ENCODE measurements at regions not wholly inside any gene's neighbourhood (a gene's known extent, or its start where the extent isn't known, plus 50 kb on each side); places are given as distances from the start of the nearest gene placed in this dataset.
"Not testable (repeated sequence)": the region's sequence is repeated elsewhere in the genome, so short reads cannot be mapped to it uniquely, and the experiment has no call there.

- Mint-ChIP-seq H3K36me3 (0 out of 2 replicates have a peak, but pooled peaks cover 5% of the 10 kb centered on the region), H3K4me3 (no peak overlapping the region), H3K4me1 (peaks cover 8% of the 10 kb centered on the region), H3K9me3 (peaks cover 8% of the 10 kb centered on the region; the same call in 1 of the 2 replicates), H3K27me3 (ENCODE audit: low read depth) (no peaks in the 10 kb centered on the region), H3K27ac (no peak overlapping the region)
- ATAC-seq (no peak), DNase-seq (ENCODE audit: low spot score) (no peak)
- TF ChIP-seq, protein P1, sequence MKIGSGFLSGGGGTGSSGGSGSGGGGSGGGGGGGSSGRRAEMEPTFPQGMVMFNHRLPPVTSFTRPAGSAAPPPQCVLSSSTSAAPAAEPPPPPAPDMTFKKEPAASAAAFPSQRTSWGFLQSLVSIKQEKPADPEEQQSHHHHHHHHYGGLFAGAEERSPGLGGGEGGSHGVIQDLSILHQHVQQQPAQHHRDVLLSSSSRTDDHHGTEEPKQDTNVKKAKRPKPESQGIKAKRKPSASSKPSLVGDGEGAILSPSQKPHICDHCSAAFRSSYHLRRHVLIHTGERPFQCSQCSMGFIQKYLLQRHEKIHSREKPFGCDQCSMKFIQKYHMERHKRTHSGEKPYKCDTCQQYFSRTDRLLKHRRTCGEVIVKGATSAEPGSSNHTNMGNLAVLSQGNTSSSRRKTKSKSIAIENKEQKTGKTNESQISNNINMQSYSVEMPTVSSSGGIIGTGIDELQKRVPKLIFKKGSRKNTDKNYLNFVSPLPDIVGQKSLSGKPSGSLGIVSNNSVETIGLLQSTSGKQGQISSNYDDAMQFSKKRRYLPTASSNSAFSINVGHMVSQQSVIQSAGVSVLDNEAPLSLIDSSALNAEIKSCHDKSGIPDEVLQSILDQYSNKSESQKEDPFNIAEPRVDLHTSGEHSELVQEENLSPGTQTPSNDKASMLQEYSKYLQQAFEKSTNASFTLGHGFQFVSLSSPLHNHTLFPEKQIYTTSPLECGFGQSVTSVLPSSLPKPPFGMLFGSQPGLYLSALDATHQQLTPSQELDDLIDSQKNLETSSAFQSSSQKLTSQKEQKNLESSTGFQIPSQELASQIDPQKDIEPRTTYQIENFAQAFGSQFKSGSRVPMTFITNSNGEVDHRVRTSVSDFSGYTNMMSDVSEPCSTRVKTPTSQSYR (CRISPR knock-in tag; IDR thresholded peaks at IDR 0.05): no peak
- CTCF ChIA-PET: no interaction called here
- POLR2A ChIA-PET: no interaction called here
These were observed 417.7 kb downstream of the ZWINT start for GRCh38 chr10:55943403-55943802.

DNA sequence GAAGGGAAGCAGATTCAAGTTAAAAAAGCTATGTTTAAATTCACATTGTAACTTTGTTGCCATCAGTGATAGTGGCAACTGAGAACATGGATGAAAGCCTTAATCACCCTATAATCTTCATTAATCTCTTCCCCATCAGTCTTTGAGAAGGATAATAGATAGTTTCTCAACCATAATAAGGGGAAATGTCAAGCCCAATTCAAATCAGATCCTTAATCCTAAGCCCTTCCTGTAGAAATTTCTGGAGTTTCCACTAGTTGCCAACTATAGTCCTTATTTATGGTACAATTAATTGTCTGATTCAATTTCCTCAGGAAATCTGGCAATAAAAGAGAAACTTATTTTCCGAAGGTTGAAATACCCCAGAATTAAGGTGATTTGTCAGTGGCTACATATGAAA is 431.8 kb downstream of the ZWINT start:
- Mint-ChIP-seq H3K4me3 (no peak overlapping the region), H3K9me3 (no peaks in the 10 kb centered on the region), H3K27ac (no peak overlapping the region), H3K27me3 (ENCODE audit: low read depth) (no peaks in the 10 kb centered on the region), H3K36me3 (no peaks in the 10 kb centered on the region), H3K4me1 (no peaks in the 10 kb centered on the region)
- DNase-seq (ENCODE audit: low spot score): no peak
- TF ChIP-seq SMAD3 (CRISPR knock-in tag; IDR thresholded peaks at IDR 0.05; ENCODE audit: borderline replicate concordance) (no peak), ELF4 (CRISPR knock-in tag; IDR thresholded peaks at IDR 0.05; ENCODE audit: low read depth) (no peak), OVOL2 (CRISPR knock-in tag; IDR thresholded peaks at IDR 0.05; ENCODE audit: borderline replicate concordance) (no peak)
- ChIA-PET POLR2A (no interaction called here), CTCF (no interaction called here)
- ATAC-seq: no peak

- Mint-ChIP-seq H3K4me3 (peak overlapping the region; percentile 96), H3K4me1 (peaks cover 44% of the 10 kb centered on the region), H3K27me3 (ENCODE audit: low read depth) (peaks cover 21% of the 10 kb centered on the region), H3K27ac (peak overlapping the region; percentile 94), H3K36me3 (peaks cover 22% of the 10 kb centered on the region), H3K9me3 (peaks cover 22% of the 10 kb centered on the region)
- POLR2A ChIA-PET, CTCF ChIA-PET, ATAC-seq: not testable (repeated sequence)
- TF ChIP-seq, protein P2, sequence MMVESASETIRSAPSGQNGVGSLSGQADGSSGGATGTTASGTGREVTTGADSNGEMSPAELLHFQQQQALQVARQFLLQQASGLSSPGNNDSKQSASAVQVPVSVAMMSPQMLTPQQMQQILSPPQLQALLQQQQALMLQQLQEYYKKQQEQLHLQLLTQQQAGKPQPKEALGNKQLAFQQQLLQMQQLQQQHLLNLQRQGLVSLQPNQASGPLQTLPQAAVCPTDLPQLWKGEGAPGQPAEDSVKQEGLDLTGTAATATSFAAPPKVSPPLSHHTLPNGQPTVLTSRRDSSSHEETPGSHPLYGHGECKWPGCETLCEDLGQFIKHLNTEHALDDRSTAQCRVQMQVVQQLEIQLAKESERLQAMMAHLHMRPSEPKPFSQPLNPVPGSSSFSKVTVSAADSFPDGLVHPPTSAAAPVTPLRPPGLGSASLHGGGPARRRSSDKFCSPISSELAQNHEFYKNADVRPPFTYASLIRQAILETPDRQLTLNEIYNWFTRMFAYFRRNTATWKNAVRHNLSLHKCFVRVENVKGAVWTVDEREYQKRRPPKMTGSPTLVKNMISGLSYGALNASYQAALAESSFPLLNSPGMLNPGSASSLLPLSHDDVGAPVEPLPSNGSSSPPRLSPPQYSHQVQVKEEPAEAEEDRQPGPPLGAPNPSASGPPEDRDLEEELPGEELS (CRISPR knock-in tag; IDR thresholded peaks at IDR 0.05): peak; percentile 28; the same call in 1 of the 2 replicates
- TF ChIP-seq FOXK1 (CRISPR knock-in tag; IDR thresholded peaks at IDR 0.05) (peak; percentile 89), ZBTB21 (CRISPR knock-in tag; IDR thresholded peaks at IDR 0.05; ENCODE audit: borderline replicate concordance) (peak; percentile 17; the same call in 1 of the 2 replicates), SP1 (CRISPR knock-in tag; conservative IDR thresholded peaks at IDR 0.05) (0 out of 2 replicates have a peak, but pooled peaks have one; percentile 23)
- TF ChIP-seq, protein P1 (CRISPR knock-in tag; IDR thresholded peaks at IDR 0.05): peak; percentile 77; the same call in 1 of the 2 replicates
- DNase-seq (ENCODE audit: low spot score): peak; percentile 72
These were observed 461.4 kb downstream of the ZWINT start for GRCh38 chr10:55899472-55900147.

DNA sequence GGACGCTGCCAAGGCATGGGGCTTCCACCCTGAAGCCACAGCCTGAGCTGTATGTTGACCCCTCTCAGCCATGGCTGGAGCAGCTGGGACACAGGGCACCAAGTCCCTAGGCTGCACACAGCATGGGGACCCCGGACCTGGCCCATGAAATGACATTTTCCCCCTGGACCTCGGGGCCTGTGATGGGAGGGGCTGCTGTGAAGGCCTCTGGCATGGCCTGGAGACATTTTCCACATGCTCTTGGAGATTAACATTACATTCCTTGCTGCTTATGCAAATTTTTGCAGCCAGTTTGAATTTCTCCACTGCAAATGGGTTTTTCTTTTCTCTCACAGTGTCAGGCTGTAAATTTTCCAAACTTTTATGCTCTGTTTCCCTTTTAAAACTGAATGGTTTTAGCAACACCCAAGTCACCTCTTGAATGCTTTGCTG is 463.6 kb downstream of the ZWINT start:
- DNase-seq (ENCODE audit: low spot score) (peak; percentile 35), ATAC-seq (peak; percentile 60)
- Mint-ChIP-seq H3K36me3 (peaks cover 18% of the 10 kb centered on the region), H3K4me1 (peaks cover 45% of the 10 kb centered on the region), H3K27me3 (ENCODE audit: low read depth) (peaks cover 17% of the 10 kb centered on the region), H3K4me3 (peak overlapping the region; percentile 56; the same call in 1 of the 2 replicates), H3K9me3 (peaks cover 17% of the 10 kb centered on the region), H3K27ac (peak overlapping the region; percentile 69; the same call in 1 of the 2 replicates)
- ChIA-PET CTCF (no interaction called here), POLR2A (no interaction called here)
- TF ChIP-seq ZNF532 (CRISPR knock-in tag; IDR thresholded peaks at IDR 0.05; ENCODE audit: borderline replicate concordance) (no peak), GRHL2 (CRISPR knock-in tag; IDR thresholded peaks at IDR 0.05; ENCODE audit: insufficient replicate concordance, severe bottlenecking) (no peak), FOXP1 (CRISPR knock-in tag; IDR thresholded peaks at IDR 0.05; ENCODE audit: borderline replicate concordance) (0 out of 2 replicates have a peak, but pooled peaks have one; percentile 29), TP53 (CRISPR knock-in tag; IDR thresholded peaks at IDR 0.05) (no peak), SMAD4 (CRISPR knock-in tag; IDR thresholded peaks at IDR 0.05) (no peak), ETV6 (CRISPR knock-in tag; IDR thresholded peaks at IDR 0.05) (no peak), ZNF263 (CRISPR knock-in tag; IDR thresholded peaks at IDR 0.05; ENCODE audit: low read depth) (no peak)

Data from WTC11 (cell line).